Neural cell (in vitro differentiated cells): ENCODE measurements at regions not wholly inside any gene's neighbourhood (a gene's known extent, or its start where the extent isn't known, plus 50 kb on each side); places are given as distances from the start of the nearest gene placed in this dataset.

Experiments used
- H2AFZ ChIP-seq: fragments of 200-600, 300-800 bp; sonication (generic), shearing (Covaris generic); 2 replicates; pipeline ENCODE4 v1.6.0; 2014; ENCODE audit warnings: low read depth, mild to moderate bottlenecking, antibody characterized with exemption, low read length, moderate library complexity
- H3F3A ChIP-seq: fragments of 200-600 bp; shearing (Covaris generic); 2 replicates; pipeline ENCODE4 v1.6.1; 2016; ENCODE audit warnings: mild to moderate bottlenecking, moderate library complexity, mixed read lengths, antibody characterized with exemption, low read length; ENCODE audit not compliant: insufficient read depth, poor library complexity, severe bottlenecking
- H3K27ac ChIP-seq: fragments of 200-600, 300-800 bp; sonication (generic), shearing (Covaris generic); 2 replicates; pipeline ENCODE4 v1.5.1; 2014; ENCODE audit warnings: mild to moderate bottlenecking, low read length, moderate library complexity
- H3K27me3 ChIP-seq: fragments of 300-800, 200-600 bp; sonication (generic), shearing (Covaris generic); 2 replicates; pipeline ENCODE4 v1.6.0; 2014; ENCODE audit warnings: mild to moderate bottlenecking, low read depth, low read length, moderate library complexity; ENCODE audit not compliant: insufficient read depth
- H3K36me3 ChIP-seq: fragments of 300-800, 200-600 bp; sonication (generic), shearing (Covaris generic); 2 replicates; pipeline ENCODE4 v1.5.1; 2014; ENCODE audit warnings: mild to moderate bottlenecking, antibody characterized with exemption, low read length, moderate library complexity; ENCODE audit not compliant: insufficient read depth
- H3K4me2 ChIP-seq: fragments of 300-800, 200-600 bp; sonication (generic), shearing (Covaris generic); 2 replicates; pipeline ENCODE4 v1.6.0; 2014; ENCODE audit warnings: mild to moderate bottlenecking, low read length
- H3K4me3 ChIP-seq: fragments of 300-800, 200-600 bp; sonication (generic), shearing (Covaris generic); 2 replicates; pipeline ENCODE4 v1.5.1; 2014; ENCODE audit warnings: mild to moderate bottlenecking, low read length, moderate library complexity
- H3K79me2 ChIP-seq: fragments of 200-600 bp; shearing (Covaris generic); replicated peaks from 2 replicates; pipeline ENCODE4 v1.6.0; 2014; ENCODE audit warnings: mild to moderate bottlenecking, low read length, moderate library complexity; ENCODE audit not compliant: insufficient read depth
- H3K9ac ChIP-seq: fragments of 300-800, 200-600 bp; sonication (generic), shearing (Covaris generic); 2 replicates; pipeline ENCODE4 v1.6.1; 2016; ENCODE audit warnings: mild to moderate bottlenecking, low read length, mixed read lengths
- H3K9me2 ChIP-seq: fragments of 200-600 bp; shearing (Covaris generic); 2 replicates; pipeline ENCODE4 v1.6.1; 2016; ENCODE audit warnings: mild to moderate bottlenecking, low read length, mixed read lengths; ENCODE audit not compliant: insufficient read depth
- H3K9me3 ChIP-seq: fragments of 200-600, 300-800 bp; sonication (generic), shearing (Covaris generic); 2 replicates; pipeline ENCODE4 v1.6.1; 2016; ENCODE audit warnings: mild to moderate bottlenecking, mixed run types, low read length, moderate library complexity, mixed read lengths
- H4K20me1 ChIP-seq: fragments of 200-600 bp; shearing (Covaris generic); 2 replicates; pipeline ENCODE4 v1.6.1; 2016; ENCODE audit warnings: mild to moderate bottlenecking, mixed run types; ENCODE audit not compliant: insufficient read depth
- EP300 ChIP-seq: fragments of 450-650 bp; conservative IDR thresholded peaks from 2 replicates; pipeline ENCODE4 v1.6.1; 2014; ENCODE audit warnings: antibody characterized with exemption, mild to moderate bottlenecking, moderate library complexity; ENCODE audit not compliant: poor library complexity, severe bottlenecking
- EZH2 ChIP-seq: fragments of 200-600, 300-800 bp; shearing (Covaris generic), sonication (generic); IDR thresholded peaks from 2 replicates; pipeline ENCODE4 v1.6.1; 2014; ENCODE audit warnings: antibody characterized with exemption, low read length, borderline replicate concordance, mild to moderate bottlenecking; ENCODE audit not compliant: insufficient read depth, poor library complexity, severe bottlenecking
- MXI1 ChIP-seq: fragments of 450-650 bp; conservative IDR thresholded peaks from 2 replicates; pipeline ENCODE4 v1.6.1; 2014; ENCODE audit warnings: antibody characterized with exemption, mild to moderate bottlenecking; ENCODE audit not compliant: poor library complexity, severe bottlenecking
- POLR2AphosphoS5 ChIP-seq: IDR thresholded peaks from 2 replicates; pipeline ENCODE4 v1.6.1; 2012
- RAD21 ChIP-seq: fragments of 450-650 bp; conservative IDR thresholded peaks from 2 replicates; pipeline ENCODE4 v1.6.1; 2014; ENCODE audit warnings: antibody characterized with exemption, mild to moderate bottlenecking, moderate library complexity
- SMC3 ChIP-seq: fragments of 450-650 bp; conservative IDR thresholded peaks from 2 replicates; pipeline ENCODE4 v1.6.1; 2014; ENCODE audit warnings: antibody characterized with exemption, mild to moderate bottlenecking, moderate library complexity; ENCODE audit not compliant: poor library complexity
- TAF1 ChIP-seq: IDR thresholded peaks from 2 replicates; pipeline ENCODE4 v1.6.1; 2012; ENCODE audit warnings: low read depth
- TF ChIP-seq, protein P1 (sequence below): fragments of 450-650 bp; IDR thresholded peaks from 2 replicates; pipeline ENCODE4 v1.5.1; 2014; ENCODE audit warnings: antibody characterized with exemption, mild to moderate bottlenecking, moderate library complexity; ENCODE audit not compliant: poor library complexity, severe bottlenecking
- TF ChIP-seq, protein P2 (sequence below): IDR thresholded peaks from 2 replicates; pipeline ENCODE4 v1.6.1; 2012; ENCODE audit warnings: borderline replicate concordance

DNA sequence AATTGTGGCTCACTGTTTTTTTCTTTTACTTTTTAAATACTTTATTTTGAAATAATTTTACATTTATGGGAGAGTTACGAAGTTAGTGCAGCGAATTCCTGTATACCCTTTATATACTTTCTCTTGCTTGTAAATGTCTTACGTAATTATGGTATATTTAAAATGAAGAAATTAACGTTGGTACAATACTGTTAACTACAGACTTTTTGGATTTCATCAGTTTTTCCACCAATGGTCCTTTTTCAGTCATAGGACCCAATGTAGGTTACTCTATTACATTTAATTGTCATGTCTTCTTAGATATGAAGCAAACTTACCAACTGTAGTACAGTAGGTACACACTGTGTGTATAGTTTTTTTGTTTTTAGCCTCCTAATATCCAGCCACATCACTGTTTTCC, 76.3 kb downstream of the BOLA3 start:
- no peak overlapping the region for H3K9ac ChIP-seq
- no peaks in the 10 kb centered on the region for H3K9me2 ChIP-seq
- no peak overlapping the region for H3K4me2 ChIP-seq
- no peaks in the 10 kb centered on the region for H4K20me1 ChIP-seq
- H3K4me3 ChIP-seq = no peak overlapping the region
- peaks cover 48% of the 10 kb centered on the region for H3K79me2 ChIP-seq
- no peaks in the 10 kb centered on the region for H3F3A ChIP-seq
- no peaks in the 10 kb centered on the region for H3K36me3 ChIP-seq
- no peaks in the 10 kb centered on the region for H3K9me3 ChIP-seq
- TF ChIP-seq TAF1 = no peak
- TF ChIP-seq MXI1 = no peak
- no peak for TF ChIP-seq EZH2
- no peak for TF ChIP-seq RAD21
- TF ChIP-seq EP300 = no peak
- TF ChIP-seq SMC3 = no peak
- TF ChIP-seq, protein P1, sequence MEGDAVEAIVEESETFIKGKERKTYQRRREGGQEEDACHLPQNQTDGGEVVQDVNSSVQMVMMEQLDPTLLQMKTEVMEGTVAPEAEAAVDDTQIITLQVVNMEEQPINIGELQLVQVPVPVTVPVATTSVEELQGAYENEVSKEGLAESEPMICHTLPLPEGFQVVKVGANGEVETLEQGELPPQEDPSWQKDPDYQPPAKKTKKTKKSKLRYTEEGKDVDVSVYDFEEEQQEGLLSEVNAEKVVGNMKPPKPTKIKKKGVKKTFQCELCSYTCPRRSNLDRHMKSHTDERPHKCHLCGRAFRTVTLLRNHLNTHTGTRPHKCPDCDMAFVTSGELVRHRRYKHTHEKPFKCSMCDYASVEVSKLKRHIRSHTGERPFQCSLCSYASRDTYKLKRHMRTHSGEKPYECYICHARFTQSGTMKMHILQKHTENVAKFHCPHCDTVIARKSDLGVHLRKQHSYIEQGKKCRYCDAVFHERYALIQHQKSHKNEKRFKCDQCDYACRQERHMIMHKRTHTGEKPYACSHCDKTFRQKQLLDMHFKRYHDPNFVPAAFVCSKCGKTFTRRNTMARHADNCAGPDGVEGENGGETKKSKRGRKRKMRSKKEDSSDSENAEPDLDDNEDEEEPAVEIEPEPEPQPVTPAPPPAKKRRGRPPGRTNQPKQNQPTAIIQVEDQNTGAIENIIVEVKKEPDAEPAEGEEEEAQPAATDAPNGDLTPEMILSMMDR = no peak
- TF ChIP-seq, protein P2, sequence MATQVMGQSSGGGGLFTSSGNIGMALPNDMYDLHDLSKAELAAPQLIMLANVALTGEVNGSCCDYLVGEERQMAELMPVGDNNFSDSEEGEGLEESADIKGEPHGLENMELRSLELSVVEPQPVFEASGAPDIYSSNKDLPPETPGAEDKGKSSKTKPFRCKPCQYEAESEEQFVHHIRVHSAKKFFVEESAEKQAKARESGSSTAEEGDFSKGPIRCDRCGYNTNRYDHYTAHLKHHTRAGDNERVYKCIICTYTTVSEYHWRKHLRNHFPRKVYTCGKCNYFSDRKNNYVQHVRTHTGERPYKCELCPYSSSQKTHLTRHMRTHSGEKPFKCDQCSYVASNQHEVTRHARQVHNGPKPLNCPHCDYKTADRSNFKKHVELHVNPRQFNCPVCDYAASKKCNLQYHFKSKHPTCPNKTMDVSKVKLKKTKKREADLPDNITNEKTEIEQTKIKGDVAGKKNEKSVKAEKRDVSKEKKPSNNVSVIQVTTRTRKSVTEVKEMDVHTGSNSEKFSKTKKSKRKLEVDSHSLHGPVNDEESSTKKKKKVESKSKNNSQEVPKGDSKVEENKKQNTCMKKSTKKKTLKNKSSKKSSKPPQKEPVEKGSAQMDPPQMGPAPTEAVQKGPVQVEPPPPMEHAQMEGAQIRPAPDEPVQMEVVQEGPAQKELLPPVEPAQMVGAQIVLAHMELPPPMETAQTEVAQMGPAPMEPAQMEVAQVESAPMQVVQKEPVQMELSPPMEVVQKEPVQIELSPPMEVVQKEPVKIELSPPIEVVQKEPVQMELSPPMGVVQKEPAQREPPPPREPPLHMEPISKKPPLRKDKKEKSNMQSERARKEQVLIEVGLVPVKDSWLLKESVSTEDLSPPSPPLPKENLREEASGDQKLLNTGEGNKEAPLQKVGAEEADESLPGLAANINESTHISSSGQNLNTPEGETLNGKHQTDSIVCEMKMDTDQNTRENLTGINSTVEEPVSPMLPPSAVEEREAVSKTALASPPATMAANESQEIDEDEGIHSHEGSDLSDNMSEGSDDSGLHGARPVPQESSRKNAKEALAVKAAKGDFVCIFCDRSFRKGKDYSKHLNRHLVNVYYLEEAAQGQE = no peak
- TF ChIP-seq POLR2AphosphoS5 = no peak
- no peak overlapping the region for H3K27ac ChIP-seq
- no peak overlapping the region for H2AFZ ChIP-seq
- H3K27me3 ChIP-seq = no peaks in the 10 kb centered on the region

DNA sequence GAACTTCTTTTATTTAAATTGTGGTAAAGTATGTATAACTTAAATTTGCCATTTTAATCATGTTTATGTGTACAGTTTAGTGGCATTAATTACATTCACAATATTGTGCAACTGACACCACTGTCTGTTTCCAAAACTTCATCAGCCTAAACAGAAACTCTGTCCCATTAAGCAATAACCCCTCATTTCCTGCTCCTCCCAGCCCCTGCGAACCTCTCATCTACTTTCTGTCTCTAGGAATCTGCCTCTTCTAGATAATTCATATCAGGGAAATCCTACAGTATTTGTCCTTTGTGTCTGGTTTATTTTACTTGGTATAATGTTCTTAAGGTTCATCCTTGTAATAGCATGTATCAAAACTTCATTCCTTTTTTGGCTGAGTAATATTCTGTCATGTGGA, 75.1 kb downstream of the BOLA3 start:
- peaks cover 44% of the 10 kb centered on the region for H3K79me2 ChIP-seq
- no peaks in the 10 kb centered on the region for H4K20me1 ChIP-seq
- no peak overlapping the region for H3K9ac ChIP-seq
- no peak overlapping the region for H2AFZ ChIP-seq
- H3F3A ChIP-seq = no peaks in the 10 kb centered on the region
- H3K27me3 ChIP-seq = no peaks in the 10 kb centered on the region
- H3K9me3 ChIP-seq = no peaks in the 10 kb centered on the region
- no peak overlapping the region for H3K27ac ChIP-seq
- no peaks in the 10 kb centered on the region for H3K9me2 ChIP-seq
- H3K4me2 ChIP-seq = no peak overlapping the region
- H3K4me3 ChIP-seq = no peak overlapping the region
- no peak for TF ChIP-seq MXI1
- TF ChIP-seq EZH2 = no peak
- no peak for TF ChIP-seq EP300
- TF ChIP-seq, protein P2 = no peak
- TF ChIP-seq, protein P1 = no peak
- TF ChIP-seq SMC3 = no peak
- TF ChIP-seq TAF1 = no peak
- no peak for TF ChIP-seq RAD21
- no peak for TF ChIP-seq POLR2AphosphoS5
- H3K36me3 ChIP-seq = no peaks in the 10 kb centered on the region
